Neural progenitor cell (in vitro differentiated cells): ENCODE measurements at regions not wholly inside any gene's neighbourhood (a gene's known extent, or its start where the extent isn't known, plus 50 kb on each side); places are given as distances from the start of the nearest gene placed in this dataset.
"Not testable (repeated sequence)": the region's sequence is repeated elsewhere in the genome, so short reads cannot be mapped to it uniquely, and the experiment has no call there.

Experiments
- DNase-seq: peaks from one replicate; pipeline ENCODE4 v3.0.0-alpha.2; 2016; ENCODE audit warnings: low spot score
- H2AFZ ChIP-seq: fragments of 200-600 bp; sonication (generic); replicated peaks from 2 replicates; pipeline ENCODE4 v1.6.1; 2016; ENCODE audit warnings: antibody characterized with exemption
- H3F3A ChIP-seq: fragments of 200-600 bp; sonication (generic); 2 replicates; pipeline ENCODE4 v1.6.1; 2016; ENCODE audit warnings: antibody characterized with exemption, low read depth
- H3K27ac ChIP-seq: fragments of 200-600 bp; sonication (generic); 2 replicates; pipeline ENCODE4 v1.5.1; 2016; ENCODE audit warnings: mild to moderate bottlenecking
- H3K27me3 ChIP-seq: fragments of 200-600 bp; sonication (generic); 2 replicates; pipeline ENCODE4 v1.6.1; 2016; ENCODE audit warnings: mild to moderate bottlenecking, moderate library complexity
- H3K36me3 ChIP-seq: fragments of 200-600 bp; sonication (generic); 2 replicates; pipeline ENCODE4 v1.5.1; 2016
- H3K4me1 ChIP-seq: fragments of 200-600 bp; sonication (generic); 2 replicates; pipeline ENCODE4 v1.6.1; 2016; ENCODE audit warnings: mixed run types
- H3K4me2 ChIP-seq: fragments of 200-600 bp; sonication (generic); 2 replicates; pipeline ENCODE4 v1.6.1; 2016
- H3K4me3 ChIP-seq: fragments of 200-600 bp; sonication (generic); 2 replicates; pipeline ENCODE4 v1.5.1; 2016
- H3K79me2 ChIP-seq: fragments of 200-600 bp; sonication (generic); 2 replicates; pipeline ENCODE4 v1.6.1; 2016; ENCODE audit warnings: low read depth
- H3K9ac ChIP-seq: fragments of 200-600 bp; sonication (generic); 2 replicates; pipeline ENCODE4 v1.6.1; 2016
- H3K9me3 ChIP-seq: fragments of 200-600 bp; sonication (generic); 2 replicates; pipeline ENCODE4 v1.5.1; 2016; ENCODE audit warnings: low read depth
- H4K20me1 ChIP-seq: fragments of 200-600 bp; sonication (generic); 2 replicates; pipeline ENCODE4 v1.6.1; 2016; ENCODE audit warnings: low read depth
- H3K27ac Mint-ChIP-seq: 3 replicates; pipeline ENCODE4 v1.8.0; 2021; ENCODE audit warnings: mixed read lengths
- H3K27me3 Mint-ChIP-seq: 2 replicates; pipeline ENCODE4 v1.8.0; 2022; ENCODE audit warnings: low read depth, mild to moderate bottlenecking, inconsistent platforms, moderate library complexity, mixed read lengths; ENCODE audit not compliant: insufficient read depth
- H3K36me3 Mint-ChIP-seq: 3 replicates; pipeline ENCODE4 v1.8.0; 2021; ENCODE audit warnings: mixed read lengths
- H3K4me1 Mint-ChIP-seq: 3 replicates; pipeline ENCODE4 v1.8.0; 2021; ENCODE audit warnings: mixed read lengths
- H3K4me3 Mint-ChIP-seq: 3 replicates; pipeline ENCODE4 v1.8.0; 2021; ENCODE audit warnings: mild to moderate bottlenecking, moderate library complexity, mixed read lengths
- H3K9me3 Mint-ChIP-seq: 3 replicates; pipeline ENCODE4 v1.8.0; 2020; ENCODE audit warnings: mixed read lengths
- CTCF ChIP-seq: fragments of 200-600 bp; sonication (generic); IDR thresholded peaks from 2 replicates; pipeline ENCODE4 v1.5.1; 2017; ENCODE audit warnings: antibody characterized with exemption, mild to moderate bottlenecking
- EZH2 ChIP-seq: fragments of 200-600 bp; sonication (generic); IDR thresholded peaks from 2 replicates; pipeline ENCODE4 v1.6.1; 2017; ENCODE audit warnings: antibody characterized with exemption, mild to moderate bottlenecking, moderate library complexity
- EZH2phosphoT487 ChIP-seq: fragments of 200-600 bp; sonication (generic); IDR thresholded peaks from 2 replicates; pipeline ENCODE4 v1.6.1; 2017; ENCODE audit warnings: antibody characterized with exemption

- Histone ChIP-seq H2AFZ (no peak overlapping the region), H4K20me1 (no peaks in the 10 kb centered on the region), H3K9ac (no peak overlapping the region), H3K27ac (no peak overlapping the region), H3K27me3 (no peaks in the 10 kb centered on the region), H3F3A (no peaks in the 10 kb centered on the region), H3K4me3 (no peak overlapping the region), H3K4me2 (no peak overlapping the region), H3K36me3 (no peaks in the 10 kb centered on the region), H3K9me3 (no peaks in the 10 kb centered on the region), H3K4me1 (peaks cover 4% of the 10 kb centered on the region), H3K79me2 (no peaks in the 10 kb centered on the region)
- DNase-seq = no peak
- TF ChIP-seq EZH2phosphoT487 (no peak), CTCF (no peak), EZH2 (no peak)
- no peaks in the 10 kb centered on the region for H3K9me3 Mint-ChIP-seq
- H3K27me3 Mint-ChIP-seq = peaks cover 2% of the 10 kb centered on the region
- H3K4me1 Mint-ChIP-seq = no peaks in the 10 kb centered on the region
- no peak overlapping the region for H3K27ac Mint-ChIP-seq
- H3K36me3 Mint-ChIP-seq = no peaks in the 10 kb centered on the region
- no peak overlapping the region for H3K4me3 Mint-ChIP-seq
These were observed 129.3 kb upstream of the XIRP2 start for GRCh38 chr2:166758956-166759355.

DNA sequence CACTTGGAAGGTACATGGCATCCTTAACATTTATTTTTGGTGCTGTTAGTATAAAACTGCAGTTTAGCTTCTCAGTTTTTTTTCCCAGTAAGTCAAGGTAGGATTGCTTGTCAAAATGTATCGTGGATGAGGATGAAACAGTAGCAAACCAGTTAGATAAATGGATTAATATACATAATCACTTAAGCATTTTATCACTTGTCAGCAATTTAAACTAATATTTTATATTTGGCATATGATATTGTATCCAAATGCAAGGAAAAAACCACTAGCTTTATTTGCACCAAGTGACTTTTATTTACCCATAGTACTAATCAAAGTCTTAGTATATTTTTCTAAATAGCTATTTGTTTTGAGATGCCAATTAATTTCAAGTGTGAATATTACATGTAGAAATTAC lies 137.7 kb upstream of the XIRP2 start:
- H3K36me3 Mint-ChIP-seq = no peaks in the 10 kb centered on the region
- no peak overlapping the region for H3K4me3 Mint-ChIP-seq
- peaks cover under 1% of the 10 kb centered on the region for H3K9me3 Mint-ChIP-seq
- no peak for DNase-seq
- H2AFZ ChIP-seq = no peak overlapping the region
- no peak overlapping the region for H3K27ac Mint-ChIP-seq
- no peak overlapping the region for H3K9ac ChIP-seq
- no peak overlapping the region for H3K4me2 ChIP-seq
- no peak overlapping the region for H3K4me3 ChIP-seq
- no peaks in the 10 kb centered on the region for H3K9me3 ChIP-seq
- no peaks in the 10 kb centered on the region for H3K36me3 ChIP-seq
- no peaks in the 10 kb centered on the region for H3K4me1 Mint-ChIP-seq
- H3K27me3 ChIP-seq = no peaks in the 10 kb centered on the region
- no peaks in the 10 kb centered on the region for H3K4me1 ChIP-seq
- H4K20me1 ChIP-seq = no peaks in the 10 kb centered on the region
- no peaks in the 10 kb centered on the region for H3F3A ChIP-seq
- TF ChIP-seq CTCF (no peak), EZH2phosphoT487 (no peak), EZH2 (no peak)
- H3K27me3 Mint-ChIP-seq = no peaks in the 10 kb centered on the region
- H3K79me2 ChIP-seq = no peaks in the 10 kb centered on the region
- no peak overlapping the region for H3K27ac ChIP-seq

GRCh38 chr2:166744117-166744516 lies 144.2 kb upstream of the XIRP2 start:
- H3K9ac ChIP-seq, H3K9me3 ChIP-seq, DNase-seq, H3K79me2 ChIP-seq, H3K27ac ChIP-seq, H3K4me1 ChIP-seq, H3K27ac Mint-ChIP-seq, H3K27me3 Mint-ChIP-seq, H3K4me2 ChIP-seq, H4K20me1 ChIP-seq, H3K4me1 Mint-ChIP-seq, H3K4me3 Mint-ChIP-seq, H3K36me3 Mint-ChIP-seq, H3K4me3 ChIP-seq, H3K36me3 ChIP-seq, H3F3A ChIP-seq, H2AFZ ChIP-seq, H3K27me3 ChIP-seq: not testable (repeated sequence)
- peaks cover 37% of the 10 kb centered on the region for H3K9me3 Mint-ChIP-seq

- not testable (repeated sequence) for H3K27me3 ChIP-seq, H4K20me1 ChIP-seq, H3K9ac ChIP-seq, H3K36me3 ChIP-seq, H3K4me2 ChIP-seq, H3F3A ChIP-seq, H3K4me1 Mint-ChIP-seq, H3K9me3 ChIP-seq, H2AFZ ChIP-seq, H3K27ac Mint-ChIP-seq, H3K27ac ChIP-seq, H3K4me3 ChIP-seq, H3K4me1 ChIP-seq, H3K79me2 ChIP-seq, H3K36me3 Mint-ChIP-seq, H3K27me3 Mint-ChIP-seq, H3K4me3 Mint-ChIP-seq
- peaks cover 37% of the 10 kb centered on the region for H3K9me3 Mint-ChIP-seq
- peak; percentile 7 for DNase-seq
These were observed 144.8 kb upstream of the XIRP2 start for GRCh38 chr2:166743482-166743881.
